Activated T-cell treated with anti-CD3 and anti-CD28 coated beads, Interleukin-2, amount 50 U/mL, for 4 hours (primary cell): ENCODE measurements at regions not wholly inside any gene's neighbourhood (a gene's known extent, or its start where the extent isn't known, plus 50 kb on each side); places are given as distances from the start of the nearest gene placed in this dataset.

Source experiments
- ATAC-seq, 2 donors: fragments of 200-7000 bp; cut with Tn5 transposase; one replicate each; pipeline ENCODE4 v1.10.0; 2021
- DNase-seq: peaks from one replicate; pipeline ENCODE4 v3.0.0-alpha.2; 2020
- H3K27me3 Mint-ChIP-seq: one replicate; pipeline ENCODE4 v1.8.0; 2021; ENCODE audit warnings: low read depth, mixed read lengths
- H3K36me3 Mint-ChIP-seq: one replicate; pipeline ENCODE4 v1.8.0; 2022; ENCODE audit warnings: mixed read lengths; ENCODE audit not compliant: insufficient read depth
- H3K4me1 Mint-ChIP-seq: one replicate; pipeline ENCODE4 v1.8.0; 2021; ENCODE audit warnings: low read depth, mixed read lengths
- H3K4me3 Mint-ChIP-seq: one replicate; pipeline ENCODE4 v1.8.0; 2021; ENCODE audit warnings: mild to moderate bottlenecking, moderate library complexity, mixed read lengths
- H3K9me3 Mint-ChIP-seq: one replicate; pipeline ENCODE4 v1.8.0; 2021; ENCODE audit warnings: mixed read lengths

- no peaks in the 10 kb centered on the region for H3K4me1 Mint-ChIP-seq
- ATAC-seq = no peak
Measured at GRCh38 chr18:45250479-45250878, 364.8 kb upstream of the SLC14A2 start.

GRCh38 chr18:45251236-45251635 is 364.0 kb upstream of the SLC14A2 start:
- Mint-ChIP-seq H3K4me1 (no peaks in the 10 kb centered on the region), H3K27me3 (peaks cover 3% of the 10 kb centered on the region), H3K9me3 (no peaks in the 10 kb centered on the region), H3K4me3 (no peak overlapping the region), H3K36me3 (no peaks in the 10 kb centered on the region)
- DNase-seq (no peak), ATAC-seq (no peak)

More at GRCh38 chr18:45250479-45250878, 364.8 kb upstream of the SLC14A2 start:
- Mint-ChIP-seq H3K4me3 (no peak overlapping the region), H3K9me3 (no peaks in the 10 kb centered on the region), H3K27me3 (peaks cover 3% of the 10 kb centered on the region), H3K36me3 (no peaks in the 10 kb centered on the region)
- no peak for DNase-seq

- H3K27me3 Mint-ChIP-seq = peaks cover 3% of the 10 kb centered on the region
- H3K4me1 Mint-ChIP-seq = no peaks in the 10 kb centered on the region
- no peak overlapping the region for H3K4me3 Mint-ChIP-seq
- no peak for ATAC-seq
- DNase-seq = no peak
- no peaks in the 10 kb centered on the region for H3K36me3 Mint-ChIP-seq
- no peaks in the 10 kb centered on the region for H3K9me3 Mint-ChIP-seq
Measured at GRCh38 chr18:45252474-45252873, 362.8 kb upstream of the SLC14A2 start.

DNA sequence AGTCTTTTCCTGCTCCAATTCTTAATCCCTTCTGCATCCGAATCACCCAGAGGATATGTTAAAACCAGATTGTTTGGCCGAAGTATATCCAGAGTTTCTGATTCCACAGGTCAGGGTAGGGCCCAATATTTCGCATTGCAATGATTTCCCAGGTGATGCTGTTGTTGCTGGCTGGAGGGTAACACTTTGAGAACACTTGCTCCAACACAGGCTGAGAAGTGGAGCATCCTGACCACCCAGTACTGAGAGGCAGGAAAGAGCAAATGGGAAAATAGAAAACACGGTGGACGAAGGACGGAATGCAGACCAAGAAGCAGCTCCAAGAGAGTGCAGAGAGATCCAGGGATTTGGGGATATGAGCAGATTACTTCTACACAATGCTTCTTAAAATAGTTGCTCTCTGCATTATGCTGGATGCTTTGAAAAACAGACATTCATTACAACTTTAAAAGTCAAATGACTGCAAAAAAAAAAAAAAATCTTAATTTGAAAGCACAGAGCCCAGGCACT is 362.2 kb upstream of the SLC14A2 start:
- Mint-ChIP-seq H3K4me1 (no peaks in the 10 kb centered on the region), H3K27me3 (peaks cover 3% of the 10 kb centered on the region), H3K9me3 (no peaks in the 10 kb centered on the region), H3K36me3 (no peaks in the 10 kb centered on the region), H3K4me3 (no peak overlapping the region)
- no peak for ATAC-seq
- DNase-seq = no peak

GRCh38 chr18:45253973-45254708 is 361.1 kb upstream of the SLC14A2 start:
- H3K4me1 Mint-ChIP-seq = no peaks in the 10 kb centered on the region
- H3K4me3 Mint-ChIP-seq = no peak overlapping the region

GRCh38 chr18:45254709-45255082 is 360.6 kb upstream of the SLC14A2 start:
- DNase-seq (no peak), ATAC-seq (no peak)
- Mint-ChIP-seq H3K4me3 (no peak overlapping the region), H3K27me3 (peaks cover 3% of the 10 kb centered on the region), H3K36me3 (no peaks in the 10 kb centered on the region), H3K9me3 (no peaks in the 10 kb centered on the region), H3K4me1 (no peaks in the 10 kb centered on the region)

More at GRCh38 chr18:45253973-45254708, 361.1 kb upstream of the SLC14A2 start:
- H3K27me3 Mint-ChIP-seq = peaks cover 3% of the 10 kb centered on the region
- DNase-seq (no peak), ATAC-seq (no peak)
- H3K36me3 Mint-ChIP-seq = no peaks in the 10 kb centered on the region
- no peaks in the 10 kb centered on the region for H3K9me3 Mint-ChIP-seq

GRCh38 chr18:45255197-45255890 is 359.9 kb upstream of the SLC14A2 start:
- peaks cover 3% of the 10 kb centered on the region for H3K27me3 Mint-ChIP-seq
- peaks cover 2% of the 10 kb centered on the region for H3K9me3 Mint-ChIP-seq
- H3K36me3 Mint-ChIP-seq = no peaks in the 10 kb centered on the region
- DNase-seq = no peak
- H3K4me1 Mint-ChIP-seq = no peaks in the 10 kb centered on the region
- ATAC-seq = no peak
- no peak overlapping the region for H3K4me3 Mint-ChIP-seq

GRCh38 chr18:45260125-45260524 is 355.2 kb upstream of the SLC14A2 start:
- Mint-ChIP-seq H3K4me3 (no peak overlapping the region), H3K36me3 (no peaks in the 10 kb centered on the region), H3K27me3 (no peaks in the 10 kb centered on the region), H3K9me3 (peaks cover 5% of the 10 kb centered on the region), H3K4me1 (no peaks in the 10 kb centered on the region)
- ATAC-seq (no peak), DNase-seq (no peak)

DNA sequence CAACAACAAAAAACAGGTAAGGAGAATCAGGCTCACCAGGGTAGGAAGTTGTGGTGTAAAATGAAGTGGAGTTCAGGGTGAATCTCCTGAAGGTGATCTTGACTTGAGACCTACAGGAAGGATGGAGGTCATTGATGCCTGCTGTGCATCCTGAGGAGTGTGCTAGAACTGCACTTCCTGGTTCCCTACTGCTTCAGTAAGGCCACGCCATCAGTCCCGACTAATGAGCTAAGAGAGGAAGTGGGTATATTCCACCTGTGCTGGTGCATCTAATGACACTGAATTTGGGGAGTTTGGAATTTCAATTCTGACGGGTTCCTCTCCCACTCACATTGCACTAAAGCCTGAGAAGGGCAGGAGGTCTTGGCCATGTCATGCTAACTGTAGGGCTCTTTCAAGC is 349.3 kb upstream of the SLC14A2 start:
- Mint-ChIP-seq H3K4me1 (no peaks in the 10 kb centered on the region), H3K4me3 (no peak overlapping the region)

DNA sequence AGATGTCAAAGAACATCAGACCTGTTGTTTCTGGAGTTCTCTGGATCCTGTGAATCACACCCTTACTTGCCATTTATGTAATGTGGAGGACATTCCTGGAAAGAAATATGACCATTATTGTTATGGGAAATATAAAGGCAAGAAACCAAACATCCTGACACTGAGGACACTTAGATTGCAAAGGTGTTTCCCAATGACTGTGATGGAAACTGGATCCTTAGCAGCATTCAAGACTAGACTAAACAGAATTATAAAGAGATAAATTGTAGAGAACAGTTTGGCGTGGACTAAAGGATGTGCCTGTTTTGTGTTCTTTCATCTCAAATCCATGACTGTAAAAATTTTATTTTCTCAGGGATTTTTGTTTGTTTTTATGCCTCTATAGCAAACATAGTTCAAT is 347.7 kb upstream of the SLC14A2 start:
- no peak for DNase-seq
- Mint-ChIP-seq H3K4me3 (no peak overlapping the region), H3K4me1 (no peaks in the 10 kb centered on the region), H3K27me3 (no peaks in the 10 kb centered on the region), H3K36me3 (no peaks in the 10 kb centered on the region), H3K9me3 (no peaks in the 10 kb centered on the region)
- ATAC-seq = no peak

More for the DNA sequence above, 349.3 kb upstream of the SLC14A2 start:
- DNase-seq (no peak), ATAC-seq (no peak)
- no peaks in the 10 kb centered on the region for H3K36me3 Mint-ChIP-seq
- no peaks in the 10 kb centered on the region for H3K9me3 Mint-ChIP-seq
- no peaks in the 10 kb centered on the region for H3K27me3 Mint-ChIP-seq

DNA sequence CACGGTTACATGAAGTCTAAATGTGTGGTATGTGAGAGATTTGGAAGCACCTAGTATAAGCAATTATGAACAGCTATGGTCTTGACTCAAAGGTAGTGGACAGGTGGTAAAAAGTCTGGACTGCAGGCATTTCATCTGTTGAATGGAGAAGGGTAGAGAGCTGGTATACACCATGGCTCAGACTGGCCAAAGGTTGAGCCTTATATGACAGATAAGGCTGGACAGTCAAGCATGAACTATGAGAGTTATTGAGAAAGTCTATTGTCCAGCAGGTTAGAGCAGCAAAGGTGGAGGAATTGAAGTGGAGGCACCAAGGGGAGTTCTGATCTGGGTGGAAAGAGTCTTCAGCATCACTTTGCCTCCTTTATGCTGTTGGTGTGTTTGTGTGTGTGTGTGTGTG is 346.7 kb upstream of the SLC14A2 start:
- H3K27me3 Mint-ChIP-seq = no peaks in the 10 kb centered on the region
- H3K4me3 Mint-ChIP-seq = no peak overlapping the region
- no peaks in the 10 kb centered on the region for H3K4me1 Mint-ChIP-seq
- no peak for DNase-seq
- ATAC-seq = peak in 1 of 2 donors; percentile 14
- no peaks in the 10 kb centered on the region for H3K9me3 Mint-ChIP-seq
- H3K36me3 Mint-ChIP-seq = no peaks in the 10 kb centered on the region

DNA sequence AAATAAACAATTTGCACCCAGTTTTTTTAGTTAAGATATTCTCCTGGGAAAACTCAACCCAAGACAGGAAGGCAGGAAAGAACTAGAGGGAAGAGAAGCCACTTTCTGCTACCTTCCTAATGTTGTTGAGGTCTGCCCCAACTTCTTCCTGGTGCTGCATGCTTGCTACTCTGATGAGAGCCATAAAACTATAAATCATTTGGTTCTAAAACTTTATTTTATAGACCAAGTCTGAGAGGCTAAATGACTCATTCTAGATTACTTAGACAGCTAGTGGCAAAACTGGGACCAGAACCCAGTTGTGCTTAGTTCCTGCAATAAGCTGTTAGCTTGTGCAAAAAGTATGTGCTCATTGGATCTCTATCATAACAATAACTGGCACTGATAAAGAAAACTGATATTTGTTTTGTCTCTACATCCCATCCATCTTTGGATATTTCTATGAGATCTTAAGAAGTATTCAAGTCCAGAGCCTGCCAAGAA is 344.9 kb upstream of the SLC14A2 start:
- H3K9me3 Mint-ChIP-seq = peaks cover 2% of the 10 kb centered on the region

DNA sequence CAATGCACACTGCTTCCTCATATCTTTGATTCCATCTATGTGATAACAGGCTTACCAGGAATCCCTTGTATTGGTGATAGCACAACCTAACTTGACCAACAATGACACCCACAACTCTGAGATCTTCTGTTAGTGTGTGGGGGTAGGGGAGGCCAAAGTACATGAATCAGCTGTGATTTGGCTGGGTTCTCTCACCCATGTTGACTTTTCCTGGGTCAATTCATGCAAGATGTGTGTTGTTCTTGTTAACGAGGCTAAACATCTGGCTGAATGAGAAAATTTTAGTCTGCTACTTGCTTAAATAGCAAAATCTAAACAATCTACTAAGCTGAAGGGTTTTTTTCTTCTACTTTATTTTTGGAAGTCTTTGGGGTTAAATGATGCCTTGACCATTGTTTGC is 341.2 kb upstream of the SLC14A2 start:
- ATAC-seq (no peak), DNase-seq (no peak)
- H3K36me3 Mint-ChIP-seq = no peaks in the 10 kb centered on the region
- H3K9me3 Mint-ChIP-seq = peaks cover 6% of the 10 kb centered on the region
- no peaks in the 10 kb centered on the region for H3K4me1 Mint-ChIP-seq
- H3K4me3 Mint-ChIP-seq = no peak overlapping the region
- no peaks in the 10 kb centered on the region for H3K27me3 Mint-ChIP-seq

More for the DNA sequence above, 344.9 kb upstream of the SLC14A2 start:
- Mint-ChIP-seq H3K4me3 (no peak overlapping the region), H3K36me3 (no peaks in the 10 kb centered on the region), H3K27me3 (no peaks in the 10 kb centered on the region), H3K4me1 (no peaks in the 10 kb centered on the region)
- DNase-seq (no peak), ATAC-seq (no peak)

DNA sequence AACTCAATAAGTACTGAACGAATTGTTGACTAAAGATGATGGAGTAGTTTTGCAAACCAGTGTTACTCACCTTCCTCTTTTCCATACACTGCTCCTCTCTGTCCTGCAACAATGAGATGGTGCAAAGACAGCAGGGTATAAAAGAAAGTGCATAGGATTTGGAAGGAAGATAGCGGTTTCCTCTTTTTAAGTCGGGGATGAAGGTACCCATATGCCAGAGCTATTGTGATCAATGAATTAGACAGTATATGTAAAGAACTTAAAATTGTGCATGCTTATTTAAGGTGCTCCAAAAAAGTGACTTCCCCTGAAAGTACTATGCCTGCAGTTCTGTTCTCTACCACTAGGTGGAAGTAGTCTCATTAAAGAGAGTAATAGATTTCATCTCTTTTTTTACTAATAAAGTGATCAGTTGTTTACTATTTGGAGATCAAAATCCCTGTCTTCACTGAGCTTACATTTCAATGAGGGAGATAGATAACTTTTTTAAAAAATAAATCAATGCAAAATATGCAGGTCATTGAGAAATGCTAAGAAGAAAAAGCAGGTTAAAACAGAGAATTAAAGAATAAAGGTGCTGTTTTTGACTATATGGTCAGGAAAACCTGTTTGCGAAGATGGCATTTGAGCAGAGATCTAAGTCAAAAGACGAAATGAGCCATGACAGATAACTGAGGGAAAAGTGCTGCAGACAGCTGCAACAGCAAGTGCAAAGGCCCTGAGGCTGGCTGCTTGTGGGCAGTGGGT is 339.7 kb upstream of the SLC14A2 start:
- ATAC-seq = no peak
- Mint-ChIP-seq H3K36me3 (no peaks in the 10 kb centered on the region), H3K9me3 (peaks cover 6% of the 10 kb centered on the region), H3K4me3 (no peak overlapping the region), H3K27me3 (no peaks in the 10 kb centered on the region), H3K4me1 (no peaks in the 10 kb centered on the region)
- DNase-seq = no peak
